ENCODE measurements at regions not wholly inside any gene's neighbourhood (a gene's known extent, or its start where the extent isn't known, plus 50 kb on each side); places are given as distances from the start of the nearest gene placed in this dataset.
"Not testable (repeated sequence)": the region's sequence is repeated elsewhere in the genome, so short reads cannot be mapped to it uniquely, and the experiment has no call there.

DNA sequence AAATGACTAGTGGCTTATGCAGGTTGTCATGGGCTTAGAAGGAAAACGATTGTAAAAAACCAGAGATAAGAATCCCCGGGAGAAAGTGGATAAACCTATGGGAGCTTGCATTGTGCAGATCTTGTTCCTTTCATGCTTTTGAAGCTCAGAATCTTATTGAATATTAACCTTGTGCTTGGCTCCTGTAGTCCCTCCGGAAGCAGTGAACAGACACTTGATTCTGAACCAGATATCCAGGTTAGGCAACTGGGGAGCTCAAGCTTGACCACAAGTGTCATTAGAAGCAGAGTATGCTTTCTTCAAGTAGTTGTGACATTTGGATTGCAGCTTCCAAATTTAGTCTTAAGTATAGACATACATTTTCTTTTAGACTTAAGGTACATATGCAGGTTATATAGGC, 212.6 kb upstream of the MOCS1 start:
- TF ChIP-seq L3MBTL2 (conservative IDR thresholded peaks at IDR 0.05) (no peak), SUZ12 (IDR thresholded peaks at IDR 0.05) (no peak), CTBP1 (IDR thresholded peaks at IDR 0.05; ENCODE audit: borderline replicate concordance) (no peak), SP1 (IDR thresholded peaks at IDR 0.05) (no peak), ELF4 (IDR thresholded peaks at IDR 0.05) (no peak), FOXK2 (IDR thresholded peaks at IDR 0.05) (no peak), ZNF384 (IDR thresholded peaks at IDR 0.05) (no peak), HDGF (IDR thresholded peaks at IDR 0.05; ENCODE audit: borderline replicate concordance) (no peak), ARNT (IDR thresholded peaks at IDR 0.05) (no peak), LEF1 (IDR thresholded peaks at IDR 0.05; ENCODE audit: borderline replicate concordance) (no peak), FOXA1 (IDR thresholded peaks at IDR 0.05) (no peak)
- TF ChIP-seq, protein P1, sequence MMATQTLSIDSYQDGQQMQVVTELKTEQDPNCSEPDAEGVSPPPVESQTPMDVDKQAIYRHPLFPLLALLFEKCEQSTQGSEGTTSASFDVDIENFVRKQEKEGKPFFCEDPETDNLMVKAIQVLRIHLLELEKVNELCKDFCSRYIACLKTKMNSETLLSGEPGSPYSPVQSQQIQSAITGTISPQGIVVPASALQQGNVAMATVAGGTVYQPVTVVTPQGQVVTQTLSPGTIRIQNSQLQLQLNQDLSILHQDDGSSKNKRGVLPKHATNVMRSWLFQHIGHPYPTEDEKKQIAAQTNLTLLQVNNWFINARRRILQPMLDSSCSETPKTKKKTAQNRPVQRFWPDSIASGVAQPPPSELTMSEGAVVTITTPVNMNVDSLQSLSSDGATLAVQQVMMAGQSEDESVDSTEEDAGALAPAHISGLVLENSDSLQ (IDR thresholded peaks at IDR 0.05): no peak
- CTCF ChIA-PET: no interaction called here
- DNase-seq (ENCODE audit: extremely low spot score): no peak
- POLR2A ChIA-PET: no interaction called here

DNA sequence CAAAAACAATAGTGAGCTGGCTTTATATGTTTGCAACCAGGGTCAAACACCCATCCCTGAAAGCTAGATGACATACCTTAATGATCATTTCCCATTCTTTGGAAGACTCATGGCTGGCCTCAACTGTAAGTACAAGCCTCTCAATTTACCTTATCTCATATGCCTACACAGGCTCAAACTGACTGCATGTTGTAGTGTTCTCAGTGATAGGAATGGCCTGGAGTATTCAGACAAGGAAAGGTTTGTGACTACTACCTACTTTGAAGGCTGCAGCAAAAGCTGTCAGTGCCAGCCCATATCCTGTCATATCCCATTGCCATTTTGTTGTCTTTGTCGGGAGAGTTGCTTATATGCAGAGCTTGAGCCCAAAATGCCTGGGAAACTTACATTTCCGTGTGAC, 205.2 kb upstream of the MOCS1 start:
- POLR2A ChIA-PET: no interaction called here
- TF ChIP-seq, protein P1 (IDR thresholded peaks at IDR 0.05): no peak
- TF ChIP-seq FOXA1 (IDR thresholded peaks at IDR 0.05) (no peak), LEF1 (IDR thresholded peaks at IDR 0.05; ENCODE audit: borderline replicate concordance) (no peak), BHLHE40 (IDR thresholded peaks at IDR 0.05; ENCODE audit: borderline replicate concordance) (no peak), ELF4 (IDR thresholded peaks at IDR 0.05) (no peak), ZNF384 (IDR thresholded peaks at IDR 0.05) (no peak), NFRKB (IDR thresholded peaks at IDR 0.05) (no peak), FOXM1 (IDR thresholded peaks at IDR 0.05; ENCODE audit: borderline replicate concordance) (no peak), HDGF (IDR thresholded peaks at IDR 0.05; ENCODE audit: borderline replicate concordance) (no peak), TARDBP (IDR thresholded peaks at IDR 0.05) (no peak), ARNT (IDR thresholded peaks at IDR 0.05) (no peak), FOXK2 (IDR thresholded peaks at IDR 0.05) (no peak), SUZ12 (IDR thresholded peaks at IDR 0.05) (no peak), CTBP1 (IDR thresholded peaks at IDR 0.05; ENCODE audit: borderline replicate concordance) (no peak), L3MBTL2 (conservative IDR thresholded peaks at IDR 0.05) (no peak)
- CTCF ChIA-PET: interaction anchor here (0.6 kb wide), 1 partner anchor 1191 kb away, joined by 4 read pairs; no protein-coding TSS in a partner anchor

DNA sequence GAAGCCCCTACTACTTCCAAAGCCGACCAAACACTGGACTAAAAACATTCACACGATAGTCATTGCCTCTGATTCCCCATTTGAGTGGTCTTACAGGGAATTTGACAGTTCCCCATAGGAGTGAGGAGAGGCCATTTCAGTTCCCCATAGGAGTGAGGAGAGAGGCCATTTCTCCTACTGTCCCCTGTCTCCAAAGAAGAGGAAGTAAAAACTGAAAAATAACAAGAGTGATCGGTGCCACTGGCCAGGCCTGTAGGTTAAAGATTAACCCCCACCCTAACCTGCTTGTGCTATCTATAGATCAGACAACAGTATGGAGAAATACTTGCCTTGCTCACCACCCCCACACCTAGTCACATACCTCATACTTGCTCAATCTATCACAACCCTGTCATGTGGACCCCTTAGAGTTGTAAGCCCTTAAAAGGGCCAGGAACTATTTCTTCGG, 204.0 kb upstream of the MOCS1 start:
- no peak for TF ChIP-seq CTBP1 (IDR thresholded peaks at IDR 0.05; ENCODE audit: borderline replicate concordance)
- ChIA-PET CTCF (no interaction called here), POLR2A (no interaction called here)
- DNase-seq (ENCODE audit: extremely low spot score): no peak

More for the DNA sequence above, 205.2 kb upstream of the MOCS1 start:
- DNase-seq (ENCODE audit: extremely low spot score): no peak

DNA sequence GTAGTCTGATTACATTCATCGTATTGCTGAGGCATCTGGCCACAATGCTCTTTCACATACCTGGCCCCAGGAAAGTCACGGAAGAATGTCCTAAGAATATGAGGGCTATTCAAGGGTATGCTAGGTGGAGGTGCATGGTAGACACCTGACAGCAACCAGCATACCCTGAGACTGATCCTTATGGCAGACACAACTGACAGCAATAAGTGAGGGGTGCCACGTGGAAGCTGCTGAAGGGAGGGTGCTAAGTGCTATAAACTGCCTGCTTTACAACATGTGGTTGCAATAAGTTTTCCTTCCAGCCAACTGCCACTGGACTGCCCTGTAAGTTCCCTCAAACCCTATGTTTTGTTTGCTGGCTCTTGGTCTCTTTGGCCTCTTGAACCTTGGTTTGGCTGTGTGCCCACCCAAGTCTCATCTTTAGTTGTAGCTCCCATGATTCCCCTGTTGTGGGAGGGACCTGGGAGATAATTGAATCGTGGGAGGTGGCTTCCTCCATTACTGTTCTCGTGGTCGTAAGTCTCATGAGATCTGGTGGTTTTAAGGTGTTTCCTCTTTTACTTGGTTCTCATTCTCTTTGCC, 201.3 kb upstream of the MOCS1 start:
- ChIA-PET POLR2A (no interaction called here), CTCF (no interaction called here)
- TF ChIP-seq NFRKB (IDR thresholded peaks at IDR 0.05) (no peak), BHLHE40 (IDR thresholded peaks at IDR 0.05; ENCODE audit: borderline replicate concordance) (no peak)
- no peak for DNase-seq (ENCODE audit: extremely low spot score)

DNA sequence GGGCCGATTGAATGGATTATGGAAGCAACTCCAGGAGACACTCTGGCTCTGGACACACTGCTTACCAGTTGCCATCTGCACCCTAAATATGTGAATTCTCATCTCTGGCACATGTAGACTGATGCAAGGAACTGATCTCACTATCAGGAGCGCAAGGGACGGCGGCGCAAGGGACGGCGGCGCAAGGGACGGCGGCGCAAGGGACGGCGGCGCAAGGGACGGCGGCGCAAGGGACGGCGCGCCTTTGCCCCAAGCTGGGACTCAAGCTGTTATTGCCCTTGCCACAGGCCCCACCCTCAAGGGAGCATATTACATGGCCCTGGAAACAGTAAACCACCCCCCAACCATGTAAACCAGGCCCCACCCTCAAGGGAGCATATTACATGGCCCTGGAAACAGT, 199.7 kb upstream of the MOCS1 start:
- DNase-seq (ENCODE audit: extremely low spot score); CTCF ChIA-PET; POLR2A ChIA-PET: not testable (repeated sequence)

DNA sequence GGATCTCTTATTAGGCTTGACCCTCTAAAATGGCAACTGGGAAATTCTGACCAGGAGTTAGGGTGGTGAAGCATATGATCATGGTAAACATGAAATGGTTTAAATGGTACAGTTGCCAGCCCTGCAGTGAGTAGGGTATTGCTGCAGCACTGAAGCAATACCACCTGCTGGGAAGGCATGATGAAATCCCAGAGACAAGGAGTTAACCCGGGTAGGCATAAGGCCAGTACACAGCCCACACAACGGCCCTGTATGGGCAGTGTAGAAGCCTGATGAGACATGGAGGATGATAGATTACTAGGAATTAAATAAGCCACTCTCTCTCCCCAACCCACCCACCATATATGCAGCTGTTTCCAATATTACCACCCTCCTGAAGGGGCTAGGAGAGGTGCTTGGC, 197.4 kb upstream of the MOCS1 start:
- POLR2A ChIA-PET: no interaction called here

DNA sequence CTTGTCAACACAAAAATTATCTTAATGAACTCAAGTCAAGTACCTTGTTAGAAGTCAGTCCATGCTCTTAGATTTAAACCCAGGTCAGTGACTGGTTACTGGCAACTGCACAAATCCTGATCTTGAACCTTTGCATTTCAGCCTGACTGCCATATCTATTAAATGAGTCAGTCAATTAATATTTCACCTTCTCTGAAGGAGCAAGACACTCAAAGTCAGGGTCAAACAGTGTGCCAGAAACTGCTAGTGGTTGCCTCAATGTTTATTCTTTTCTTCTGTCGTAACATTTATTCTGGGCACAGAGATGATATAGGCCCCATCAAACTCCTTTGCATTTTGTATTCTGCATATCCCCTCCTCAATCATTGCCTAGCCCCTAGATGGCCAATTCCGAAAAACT, 193.9 kb upstream of the MOCS1 start:
- ChIA-PET CTCF (no interaction called here), POLR2A (no interaction called here)
- DNase-seq (ENCODE audit: extremely low spot score): no peak
- TF ChIP-seq FOXM1 (IDR thresholded peaks at IDR 0.05; ENCODE audit: borderline replicate concordance) (no peak), ZNF384 (IDR thresholded peaks at IDR 0.05) (no peak), NFRKB (IDR thresholded peaks at IDR 0.05) (no peak), FOXA1 (IDR thresholded peaks at IDR 0.05) (no peak), SUZ12 (IDR thresholded peaks at IDR 0.05) (no peak), SP1 (IDR thresholded peaks at IDR 0.05) (no peak), ELF4 (IDR thresholded peaks at IDR 0.05) (no peak), BHLHE40 (IDR thresholded peaks at IDR 0.05; ENCODE audit: borderline replicate concordance) (no peak), L3MBTL2 (conservative IDR thresholded peaks at IDR 0.05) (no peak), CTBP1 (IDR thresholded peaks at IDR 0.05; ENCODE audit: borderline replicate concordance) (no peak), LEF1 (IDR thresholded peaks at IDR 0.05; ENCODE audit: borderline replicate concordance) (no peak), TARDBP (IDR thresholded peaks at IDR 0.05) (no peak), FOXK2 (IDR thresholded peaks at IDR 0.05) (no peak), HDGF (IDR thresholded peaks at IDR 0.05; ENCODE audit: borderline replicate concordance) (no peak)
- TF ChIP-seq, protein P1 (IDR thresholded peaks at IDR 0.05): no peak

More for the DNA sequence above, 197.4 kb upstream of the MOCS1 start:
- TF ChIP-seq FOXM1 (IDR thresholded peaks at IDR 0.05; ENCODE audit: borderline replicate concordance): no peak
- TF ChIP-seq SP1 (IDR thresholded peaks at IDR 0.05): no peak
- TF ChIP-seq, protein P1 (IDR thresholded peaks at IDR 0.05): no peak
- CTCF ChIA-PET: no interaction called here
- DNase-seq (ENCODE audit: extremely low spot score): no peak
